ENCODE measurements at regions not wholly inside any gene's neighbourhood (a gene's known extent, or its start where the extent isn't known, plus 50 kb on each side); places are given as distances from the start of the nearest gene placed in this dataset.

GRCh38 chr5:130321931-130322330 lies 417.7 kb downstream of the CHSY3 start:
- Mint-ChIP-seq H3K9me3 (peaks cover 9 to 24% (median 16%) of the 10 kb centered on the region in 7 donors), H3K27me3 (ENCODE audit: low read depth in 3 of 3) (peaks cover 0 to 2% (median 0%) of the 10 kb centered on the region in 3 donors), H3K27ac (no peak overlapping the region), H3K4me3 (no peak overlapping the region), H3K4me1 (peaks cover 5% of the 10 kb centered on the region), H3K36me3 (no peaks in the 10 kb centered on the region)
- no peak overlapping the region for H3K4me2 ChIP-seq (replicated peaks; ENCODE audit: extremely low read depth, low read length, poor library complexity, severe bottlenecking)
- H3K79me2 ChIP-seq (ENCODE audit: insufficient read depth, low read length) = no peaks in the 10 kb centered on the region
- H3K4me1 ChIP-seq (ENCODE audit: control insufficient read depth in 1 of 2, insufficient read depth in 2 of 2, low read length in 2 of 2) = no peaks in the 10 kb centered on the region
- peaks cover 7 to 14% of the 10 kb centered on the region in 2 donors for H3K9me3 ChIP-seq (replicated peaks in 1 of 2; ENCODE audit: control insufficient read depth in 1 of 2, insufficient read depth in 1 of 2, low read length in 2 of 2)
- no peak overlapping the region for H3K4me3 ChIP-seq (replicated peaks in 1 of 3; ENCODE audit: low read depth in 2 of 3, low read length in 3 of 3)
- no peaks in the 10 kb centered on the region for H3K36me3 ChIP-seq (replicated peaks in 1 of 2; ENCODE audit: control insufficient read depth in 1 of 2, insufficient read depth in 2 of 2, low read length in 2 of 2)
- H3K27me3 ChIP-seq (ENCODE audit: control insufficient read depth in 2 of 2, insufficient read depth in 2 of 2, low read length in 2 of 2) = no peaks in the 10 kb centered on the region
- no peak overlapping the region for H3K9ac ChIP-seq (ENCODE audit: insufficient read depth, low read length, poor library complexity, severe bottlenecking)
- H4K20me1 ChIP-seq (ENCODE audit: insufficient read depth, low read length) = no peaks in the 10 kb centered on the region
- DNase-seq = no peak
- intact Hi-C loops (cut with micrococcal nuclease) = no loop called here
- H2AFZ ChIP-seq (ENCODE audit: insufficient read depth, low read depth, low read length, poor library complexity, severe bottlenecking) = no peak overlapping the region
- TF ChIP-seq CTCF (IDR thresholded peaks at IDR 0.05) = no peak
- H3K27ac ChIP-seq (ENCODE audit: low read depth in 1 of 2, low read length in 2 of 2) = no peak overlapping the region

GRCh38 chr5:130316971-130317680 lies 412.9 kb downstream of the CHSY3 start:
- Mint-ChIP-seq H3K27me3 (ENCODE audit: low read depth in 3 of 3) (peaks cover 0 to 2% (median 1%) of the 10 kb centered on the region in 3 donors), H3K27ac (no peak overlapping the region), H3K9me3 (peaks cover 7 to 23% (median 10%) of the 10 kb centered on the region in 7 donors), H3K36me3 (no peaks in the 10 kb centered on the region), H3K4me1 (no peaks in the 10 kb centered on the region), H3K4me3 (no peak overlapping the region)
- Histone ChIP-seq H3K27ac (ENCODE audit: low read depth in 1 of 2, low read length in 2 of 2) (no peak overlapping the region), H3K4me2 (replicated peaks; ENCODE audit: extremely low read depth, low read length, poor library complexity, severe bottlenecking) (no peak overlapping the region), H3K9me3 (replicated peaks in 1 of 2; ENCODE audit: control insufficient read depth in 1 of 2, insufficient read depth in 1 of 2, low read length in 2 of 2) (peaks cover 0 to 6% of the 10 kb centered on the region in 2 donors), H4K20me1 (ENCODE audit: insufficient read depth, low read length) (no peaks in the 10 kb centered on the region), H3K36me3 (replicated peaks in 1 of 2; ENCODE audit: control insufficient read depth in 1 of 2, insufficient read depth in 2 of 2, low read length in 2 of 2) (no peaks in the 10 kb centered on the region), H3K9ac (ENCODE audit: insufficient read depth, low read length, poor library complexity, severe bottlenecking) (no peak overlapping the region), H3K27me3 (ENCODE audit: control insufficient read depth in 2 of 2, insufficient read depth in 2 of 2, low read length in 2 of 2) (no peaks in the 10 kb centered on the region), H3K4me3 (replicated peaks in 1 of 3; ENCODE audit: low read depth in 2 of 3, low read length in 3 of 3) (no peak overlapping the region), H2AFZ (ENCODE audit: insufficient read depth, low read depth, low read length, poor library complexity, severe bottlenecking) (no peak overlapping the region), H3K79me2 (ENCODE audit: insufficient read depth, low read length) (no peaks in the 10 kb centered on the region), H3K4me1 (ENCODE audit: control insufficient read depth in 1 of 2, insufficient read depth in 2 of 2, low read length in 2 of 2) (no peaks in the 10 kb centered on the region)
- no peak for DNase-seq
- no peak for TF ChIP-seq CTCF (IDR thresholded peaks at IDR 0.05)
- intact Hi-C loops (cut with micrococcal nuclease) = no loop called here
- WGBS (ENCODE audit: insufficient coverage) = 86% methylated on average over 1 of the region's 7 CpGs
